Lower leg skin (tissue), 4 donors: ENCODE measurements at regions not wholly inside any gene's neighbourhood (a gene's known extent, or its start where the extent isn't known, plus 50 kb on each side); places are given as distances from the start of the nearest gene placed in this dataset.

ENCODE experiments used
- DNase-seq, 2 donors: peaks; one replicate each; pipeline ENCODE4 v3.0.0-alpha.2; 2019; ENCODE audit warnings: low spot score in 2 of 2
- H3K4me3 ChIP-seq: fragments of 200-600 bp; sonication (generic); 2 replicates; pipeline ENCODE4 v1.5.1; 2017; ENCODE audit warnings: mild to moderate bottlenecking, low read depth; ENCODE audit not compliant: poor library complexity, severe bottlenecking
- POLR2A ChIP-seq, 2 donors: fragments of 450-650 bp; IDR thresholded peaks; one replicate each; pipeline ENCODE4 v1.6.1; 2016 to 2017; ENCODE audit warnings: antibody characterized with exemption in 2 of 2, mild to moderate bottlenecking in 1 of 2, moderate library complexity in 1 of 2
- WGBS, 2 donors: methylation state at CpG; one replicate each; pipeline ENCODE4 v1.1.5; 2018; 5-methylcytosine and 5-hydroxymethylcytosine counted together
- intact Hi-C: fragments of 100-400 bp; cut with DNase I; formaldehyde crosslinking; loops from one replicate; pipeline ENCODE4 v1.15.0; 2023; ENCODE audit warnings: low total_unique reads
- TF ChIP-seq, protein P1 (sequence below), 3 donors: fragments of 450-650 bp; IDR thresholded peaks; one replicate each; pipeline ENCODE4 v1.5.1; 2016; ENCODE audit warnings: antibody characterized with exemption in 3 of 3, mild to moderate bottlenecking in 3 of 3, moderate library complexity in 2 of 3

- intact Hi-C loops, result no loop called here
- DNase-seq, result no peak
- H3K4me3 ChIP-seq, result no peak overlapping the region
Measured at GRCh38 chr11:29119707-29120618, 896.9 kb downstream of the KCNA4 start.

DNA sequence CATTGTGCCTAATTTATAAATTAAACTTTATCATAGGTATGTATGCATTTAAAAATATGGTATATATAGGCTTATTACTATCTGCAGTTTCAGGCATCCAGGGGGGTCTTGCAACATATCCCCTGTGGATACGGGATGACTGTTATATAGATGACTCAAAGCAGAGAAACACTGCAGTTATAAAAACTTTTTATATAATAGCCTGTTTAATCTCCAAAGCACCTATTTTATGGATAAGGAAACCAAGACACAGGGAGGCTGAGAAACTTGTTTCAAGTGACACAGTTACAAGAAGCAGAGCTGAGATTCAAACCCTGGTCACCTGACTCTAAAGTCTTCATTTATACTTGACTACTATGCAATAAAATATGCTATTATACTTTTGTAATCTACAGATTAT, 897.7 kb downstream of the KCNA4 start:
- no peak for DNase-seq
- no peak for TF ChIP-seq POLR2A (IDR thresholded peaks at IDR 0.05)
- TF ChIP-seq, protein P1, sequence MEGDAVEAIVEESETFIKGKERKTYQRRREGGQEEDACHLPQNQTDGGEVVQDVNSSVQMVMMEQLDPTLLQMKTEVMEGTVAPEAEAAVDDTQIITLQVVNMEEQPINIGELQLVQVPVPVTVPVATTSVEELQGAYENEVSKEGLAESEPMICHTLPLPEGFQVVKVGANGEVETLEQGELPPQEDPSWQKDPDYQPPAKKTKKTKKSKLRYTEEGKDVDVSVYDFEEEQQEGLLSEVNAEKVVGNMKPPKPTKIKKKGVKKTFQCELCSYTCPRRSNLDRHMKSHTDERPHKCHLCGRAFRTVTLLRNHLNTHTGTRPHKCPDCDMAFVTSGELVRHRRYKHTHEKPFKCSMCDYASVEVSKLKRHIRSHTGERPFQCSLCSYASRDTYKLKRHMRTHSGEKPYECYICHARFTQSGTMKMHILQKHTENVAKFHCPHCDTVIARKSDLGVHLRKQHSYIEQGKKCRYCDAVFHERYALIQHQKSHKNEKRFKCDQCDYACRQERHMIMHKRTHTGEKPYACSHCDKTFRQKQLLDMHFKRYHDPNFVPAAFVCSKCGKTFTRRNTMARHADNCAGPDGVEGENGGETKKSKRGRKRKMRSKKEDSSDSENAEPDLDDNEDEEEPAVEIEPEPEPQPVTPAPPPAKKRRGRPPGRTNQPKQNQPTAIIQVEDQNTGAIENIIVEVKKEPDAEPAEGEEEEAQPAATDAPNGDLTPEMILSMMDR (IDR thresholded peaks at IDR 0.05), result no peak
- intact Hi-C loops, result no loop called here
- WGBS, 2 donors, result 78 to 80% methylated on average over 1 of the region's 1 CpG
- no peak overlapping the region for H3K4me3 ChIP-seq

More at GRCh38 chr11:29119707-29120618, 896.9 kb downstream of the KCNA4 start:
- TF ChIP-seq POLR2A (IDR thresholded peaks at IDR 0.05), result no peak
- TF ChIP-seq, protein P1 (IDR thresholded peaks at IDR 0.05), result no peak
- WGBS, 2 donors, result 44 to 48% methylated on average over 11 of the region's 11 CpGs

- intact Hi-C loops, result no loop called here
- WGBS, 2 donors, result 66 to 76% methylated on average over 3 of the region's 3 CpGs
- DNase-seq, result no peak
- no peak for TF ChIP-seq POLR2A (IDR thresholded peaks at IDR 0.05)
- TF ChIP-seq, protein P1 (IDR thresholded peaks at IDR 0.05), result no peak
- no peak overlapping the region for H3K4me3 ChIP-seq
Measured at GRCh38 chr11:29100967-29101366, 915.9 kb downstream of the KCNA4 start.

DNA sequence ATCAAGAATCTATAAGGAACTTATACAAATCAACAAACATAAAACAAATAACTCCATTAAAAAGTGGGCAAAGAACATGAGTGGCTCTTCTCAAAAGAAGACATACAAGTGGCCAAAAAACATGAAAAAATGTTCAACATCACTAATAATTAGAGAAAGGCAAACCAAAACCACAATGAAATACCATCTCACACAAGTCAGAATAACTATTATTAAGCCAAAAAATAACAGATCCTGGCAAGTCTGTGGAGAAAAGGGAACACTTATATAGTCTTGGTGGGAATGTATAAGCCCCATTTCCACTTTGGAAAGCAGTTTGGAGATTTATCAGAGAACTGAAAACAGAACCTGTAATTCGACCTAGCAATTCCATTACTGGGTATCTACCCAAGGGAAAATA, 921.0 kb downstream of the KCNA4 start:
- DNase-seq, result no peak
- no peak for TF ChIP-seq POLR2A (IDR thresholded peaks at IDR 0.05)
- intact Hi-C loops, result no loop called here
- H3K4me3 ChIP-seq, result no peak overlapping the region
- 73 to 81% methylated on average over 1 of the region's 1 CpG for WGBS, 2 donors

- no peak for DNase-seq
- intact Hi-C loops, result no loop called here
Measured at GRCh38 chr11:29093416-29094120, 923.3 kb downstream of the KCNA4 start.

More at GRCh38 chr11:29093416-29094120, 923.3 kb downstream of the KCNA4 start:
- no peak overlapping the region for H3K4me3 ChIP-seq
- WGBS, 2 donors, result 91 to 96% methylated on average over 1 of the region's 1 CpG
- TF ChIP-seq, protein P1 (IDR thresholded peaks at IDR 0.05), result no peak
- no peak for TF ChIP-seq POLR2A (IDR thresholded peaks at IDR 0.05)
